ENCODE measurements at regions not wholly inside any gene's neighbourhood (a gene's known extent, or its start where the extent isn't known, plus 50 kb on each side); places are given as distances from the start of the nearest gene placed in this dataset.

DNA sequence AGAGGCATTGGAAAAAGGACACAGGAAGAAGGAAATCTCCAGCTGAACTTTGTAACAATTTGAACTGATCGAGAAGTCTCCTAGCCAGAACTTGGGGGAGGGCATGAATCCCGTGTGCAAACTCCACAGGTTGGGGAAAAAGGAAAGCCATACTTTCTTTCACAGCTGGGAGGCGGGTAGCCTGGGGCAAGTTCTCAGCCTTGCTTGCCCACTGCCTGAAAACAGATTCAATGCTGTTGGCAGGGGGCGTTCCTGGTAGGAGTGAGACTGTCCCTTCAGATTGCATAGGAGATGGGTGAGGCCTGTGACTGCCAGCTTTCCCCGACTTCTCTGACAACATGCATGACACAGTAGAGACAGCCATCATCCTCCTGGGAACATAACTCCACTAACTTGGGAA is 289.1 kb upstream of the PHF14 start:
- no peak for DNase-seq (ENCODE audit: low spot score)

DNA sequence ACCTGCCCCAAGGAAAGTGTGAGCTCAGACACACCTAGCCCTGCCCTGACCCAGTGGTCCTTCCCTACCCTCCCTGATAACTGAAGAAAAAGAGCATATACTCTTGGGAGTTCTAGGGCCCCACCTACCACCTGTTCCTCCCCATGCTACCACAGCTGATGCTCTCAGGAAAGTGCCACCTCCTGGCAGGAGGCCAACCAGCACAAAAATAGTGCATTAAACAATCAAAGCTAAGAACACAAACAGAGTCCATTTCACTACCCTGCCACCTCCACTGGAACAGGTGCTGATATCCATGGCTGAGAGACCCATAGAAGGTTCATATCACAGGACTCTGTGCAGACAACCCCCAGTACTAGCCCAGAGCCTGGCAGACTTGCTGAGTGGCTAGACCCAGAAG is 288.6 kb upstream of the PHF14 start:
- DNase-seq (ENCODE audit: low spot score): no peak

DNA sequence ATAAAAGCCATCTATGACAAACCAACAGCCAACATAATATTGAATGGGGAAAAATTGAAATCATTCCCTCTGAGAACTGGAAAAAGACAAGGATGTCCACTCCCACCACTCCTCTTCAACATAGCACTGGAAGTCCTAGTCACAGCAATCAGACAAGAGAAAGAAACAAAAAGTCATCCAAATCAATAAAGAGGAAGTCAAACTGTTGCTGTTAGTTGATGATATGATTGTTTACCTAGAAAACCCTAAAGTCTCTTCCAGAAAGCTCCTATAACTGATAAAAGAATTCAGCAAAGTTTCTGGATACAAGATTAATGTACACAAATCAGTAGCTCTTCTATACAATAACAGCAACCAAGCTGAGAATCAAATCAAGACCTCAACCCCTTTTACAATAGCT is 285.1 kb upstream of the PHF14 start:
- DNase-seq (ENCODE audit: low spot score): no peak

DNA sequence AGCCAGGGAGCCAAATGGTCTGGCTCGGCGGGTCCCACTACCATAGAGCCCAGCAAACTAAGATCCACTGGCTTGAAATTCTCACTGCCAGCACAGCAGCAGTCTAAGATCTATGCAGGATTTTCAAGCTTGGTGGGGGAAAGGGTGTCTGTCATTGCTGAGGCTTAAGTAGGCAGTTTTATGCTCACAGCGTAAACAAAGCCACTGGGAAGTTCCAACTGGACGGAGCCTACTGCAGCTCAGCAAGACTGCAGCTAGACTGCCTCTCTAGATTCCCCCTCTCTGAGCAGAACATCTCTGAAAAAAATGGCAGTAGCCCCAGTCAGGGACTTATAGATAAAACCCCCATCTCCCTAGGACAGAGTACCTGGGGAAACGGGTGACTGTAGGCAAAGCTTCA is 277.6 kb upstream of the PHF14 start:
- no peak for DNase-seq (ENCODE audit: low spot score)

DNA sequence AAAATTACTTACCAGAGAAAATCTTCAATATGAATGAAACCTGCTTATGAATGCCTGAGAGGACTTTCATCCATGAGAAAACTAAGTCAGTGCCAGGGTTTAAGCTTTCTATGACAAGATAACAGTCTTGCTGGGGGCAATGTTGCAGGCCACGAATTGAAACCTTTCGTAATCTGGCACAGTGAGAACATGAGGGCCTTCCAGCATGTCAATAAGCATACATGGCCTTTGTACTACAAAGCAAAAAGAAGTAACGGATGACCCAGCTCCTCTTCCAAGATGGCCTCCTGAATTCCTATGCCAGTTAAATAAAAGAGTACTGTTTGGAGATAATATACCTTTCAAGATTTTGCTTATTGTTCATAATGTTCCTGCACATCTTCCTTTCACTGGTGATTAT is 270.6 kb upstream of the PHF14 start:
- DNase-seq (ENCODE audit: low spot score): no peak

DNA sequence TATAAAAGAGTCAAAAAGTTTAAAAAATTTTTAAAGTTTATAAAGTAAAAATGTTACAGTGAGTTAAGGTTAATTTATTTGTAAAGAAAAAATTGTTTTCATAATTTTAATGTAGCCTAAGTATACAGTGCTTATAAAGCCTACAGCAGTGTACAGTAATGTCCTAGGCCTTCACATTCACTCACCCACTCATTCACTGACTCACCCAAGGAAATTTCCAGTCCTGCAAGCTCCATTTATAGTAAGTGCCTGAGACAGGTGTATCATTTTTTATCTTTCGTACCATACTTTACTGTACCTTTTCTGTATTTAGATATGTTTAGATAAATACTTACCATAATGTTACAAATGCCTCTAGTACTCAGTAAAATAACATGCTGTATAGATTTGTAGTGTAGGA is 269.7 kb upstream of the PHF14 start:
- no peak for DNase-seq (ENCODE audit: low spot score)

DNA sequence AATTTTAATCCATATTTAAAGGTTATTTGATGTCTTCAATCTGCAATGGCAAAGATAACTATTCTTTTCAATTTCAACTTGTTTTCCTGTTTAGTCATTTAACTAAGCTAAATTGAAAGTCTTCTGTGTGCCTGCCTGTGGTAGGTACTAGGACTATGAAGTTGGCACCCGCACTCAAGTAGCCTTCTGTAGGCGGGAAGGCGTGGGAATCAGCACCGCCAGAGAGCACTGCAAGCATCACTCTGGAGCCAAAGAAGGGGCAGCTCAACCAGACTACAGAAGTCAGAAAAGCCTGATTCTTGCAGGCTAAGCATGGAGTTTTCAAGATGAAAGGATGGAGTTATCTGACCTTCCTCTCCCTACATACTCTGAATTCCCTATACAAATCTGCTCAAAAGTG is 269.0 kb upstream of the PHF14 start:
- DNase-seq (ENCODE audit: low spot score): no peak

DNA sequence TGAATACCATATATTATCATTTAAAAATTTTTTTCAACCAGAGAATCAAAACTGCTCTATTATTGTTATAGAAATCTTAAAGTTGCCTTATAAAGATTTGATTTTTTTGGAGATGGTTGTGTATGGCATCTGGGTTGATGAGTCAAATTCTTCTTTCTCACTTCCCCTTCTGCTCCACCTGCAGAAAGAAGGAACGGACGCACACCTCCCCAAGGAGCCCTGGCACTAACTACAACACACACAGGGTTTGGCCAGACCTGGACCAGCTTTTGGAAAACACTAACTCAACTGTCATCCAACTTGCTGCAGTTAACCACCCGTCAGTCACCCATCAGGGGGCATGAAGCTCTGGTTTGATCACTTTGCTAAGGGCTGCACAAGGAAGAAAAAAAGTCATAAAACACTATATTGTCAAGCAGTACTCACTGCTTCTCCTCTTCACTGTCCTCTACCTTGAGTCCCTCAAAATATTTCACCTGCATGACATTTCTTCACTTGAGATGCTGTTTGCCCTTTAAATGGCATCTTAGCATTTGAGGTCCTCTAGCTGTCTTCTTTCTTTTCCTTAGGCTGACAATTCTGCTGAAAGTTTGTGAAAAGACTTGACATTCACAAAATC is 266.7 kb upstream of the PHF14 start:
- DNase-seq (ENCODE audit: low spot score): no peak

DNA sequence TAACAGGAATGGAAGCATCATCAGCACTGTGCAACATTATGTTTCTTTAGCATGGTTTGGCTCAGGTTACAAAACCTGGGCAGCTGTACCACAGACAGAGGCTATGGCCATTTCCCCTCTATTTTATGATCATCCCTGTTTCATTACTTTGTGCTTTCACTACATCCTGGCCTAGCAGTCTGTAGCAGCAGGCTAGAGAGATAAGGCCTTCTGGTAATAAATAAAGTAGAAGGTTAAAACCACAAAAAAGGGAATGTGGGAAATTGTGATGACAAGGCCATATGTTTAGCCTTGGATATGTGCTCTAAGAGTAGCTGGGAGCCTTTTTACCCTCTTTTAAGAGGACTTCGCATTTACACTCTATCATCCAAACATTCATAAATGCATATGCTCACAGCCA is 266.2 kb upstream of the PHF14 start:
- DNase-seq (ENCODE audit: low spot score): no peak

DNA sequence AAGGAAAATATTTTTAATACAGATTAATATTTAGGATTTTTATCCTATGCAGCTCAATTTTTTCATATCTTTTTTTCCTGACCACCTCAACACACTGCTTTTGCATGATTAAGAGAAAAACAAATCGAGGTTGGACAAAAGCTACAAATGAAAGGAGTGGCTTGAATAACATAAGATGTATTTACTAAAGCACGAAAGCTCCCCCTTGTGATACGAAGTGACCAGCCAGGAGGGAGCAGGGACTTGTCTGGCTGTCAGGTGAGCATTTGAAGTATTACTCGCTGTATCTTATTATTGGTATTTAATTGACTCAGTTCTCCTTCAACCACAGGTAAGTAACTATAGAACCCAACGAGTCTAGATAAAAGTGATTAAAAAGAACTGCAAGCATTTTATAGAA is 265.2 kb upstream of the PHF14 start:
- DNase-seq (ENCODE audit: low spot score): no peak

DNA sequence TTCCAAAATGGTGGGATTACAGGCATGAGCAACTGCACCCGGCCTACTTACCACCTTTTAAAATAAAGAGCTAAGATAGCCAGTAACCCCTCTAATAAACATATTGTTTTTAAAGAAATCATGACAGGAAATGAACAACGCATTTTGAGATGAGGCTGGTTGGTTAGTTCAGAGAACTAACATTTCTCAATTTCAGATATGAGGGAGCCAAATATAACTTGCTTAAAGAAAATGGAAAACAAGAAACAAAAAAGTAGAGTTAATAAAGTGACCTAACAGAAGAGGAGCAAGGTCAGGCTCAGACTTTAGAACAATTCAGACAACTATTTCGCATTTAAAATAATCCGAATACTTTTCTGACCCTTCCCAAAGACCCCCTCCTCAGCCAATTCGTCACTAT is 254.9 kb upstream of the PHF14 start:
- no peak for DNase-seq (ENCODE audit: low spot score)

DNA sequence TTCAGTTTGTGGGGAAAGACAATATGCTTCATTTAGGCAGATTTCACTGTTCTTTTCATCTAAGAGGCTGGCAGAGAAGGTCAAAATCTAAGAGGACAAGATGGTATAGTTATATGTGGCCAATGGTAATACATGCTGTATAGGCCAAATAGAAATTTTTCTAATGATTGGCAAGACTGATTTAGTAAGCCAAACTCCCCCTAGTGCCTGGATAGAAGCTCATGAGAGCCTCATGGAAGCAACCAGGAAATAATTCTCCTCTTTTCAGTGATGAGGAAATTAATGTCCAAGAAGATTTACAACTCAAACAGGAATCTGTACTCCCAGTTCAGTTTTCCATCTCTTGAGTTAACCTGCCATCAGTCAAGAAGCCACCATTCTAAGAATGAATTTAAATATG is 253.6 kb upstream of the PHF14 start:
- DNase-seq (ENCODE audit: low spot score): no peak

DNA sequence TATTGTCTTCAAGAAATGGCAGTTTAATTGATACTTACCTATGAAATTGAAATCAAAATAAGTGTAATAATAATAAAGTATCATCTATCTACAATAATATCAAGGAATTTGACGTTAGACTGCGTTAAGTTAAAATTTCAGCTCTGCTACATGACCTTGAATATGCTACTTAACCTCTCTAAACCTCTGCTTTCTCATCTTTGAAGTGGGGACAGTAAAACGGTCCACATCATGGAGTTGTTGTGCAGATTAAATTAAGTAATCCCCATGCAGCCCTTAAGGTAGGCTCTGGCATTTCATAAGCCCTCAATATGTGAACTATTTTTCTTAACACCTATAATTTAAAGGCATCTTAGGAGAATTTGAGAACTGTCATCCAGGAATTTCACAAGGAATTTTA is 252.4 kb upstream of the PHF14 start:
- no peak for DNase-seq (ENCODE audit: low spot score)

DNA sequence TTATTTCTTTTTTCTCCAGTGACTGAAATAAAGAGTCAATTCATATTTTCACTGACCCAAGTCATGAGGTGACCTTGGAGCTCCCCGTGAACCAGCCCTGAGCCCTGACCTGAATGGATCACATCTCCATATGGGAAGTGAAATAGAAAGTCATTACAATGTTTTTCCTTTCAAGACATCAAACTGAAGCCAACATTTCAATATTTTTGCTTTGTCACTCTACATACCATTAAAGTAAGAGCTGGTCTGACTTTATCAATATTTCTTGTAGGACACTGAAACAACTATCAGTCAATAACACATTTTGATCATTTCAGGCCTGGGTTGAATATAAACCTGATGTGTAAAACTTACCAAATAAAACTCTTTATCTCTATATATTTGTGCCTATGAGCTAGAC is 249.8 kb upstream of the PHF14 start:
- no peak for DNase-seq (ENCODE audit: low spot score)

DNA sequence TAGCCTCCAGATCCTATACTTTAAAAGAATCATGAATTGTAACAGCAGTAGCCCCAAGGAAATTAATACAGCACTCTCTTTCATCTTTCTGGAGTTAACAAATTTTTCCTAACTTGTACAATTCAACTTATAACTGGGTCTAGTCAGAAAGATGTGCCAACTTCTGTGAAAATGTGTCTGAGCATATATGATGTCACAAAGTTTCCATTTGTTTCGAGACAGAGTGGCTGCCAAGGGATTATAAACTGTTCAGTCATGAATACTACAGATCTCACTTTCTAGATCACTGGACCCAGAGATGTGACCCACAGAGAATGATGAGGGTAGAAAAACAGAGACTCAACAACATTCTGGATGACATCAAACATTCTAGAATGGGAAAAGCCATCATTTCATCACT is 249.2 kb upstream of the PHF14 start:
- no peak for DNase-seq (ENCODE audit: low spot score)

DNA sequence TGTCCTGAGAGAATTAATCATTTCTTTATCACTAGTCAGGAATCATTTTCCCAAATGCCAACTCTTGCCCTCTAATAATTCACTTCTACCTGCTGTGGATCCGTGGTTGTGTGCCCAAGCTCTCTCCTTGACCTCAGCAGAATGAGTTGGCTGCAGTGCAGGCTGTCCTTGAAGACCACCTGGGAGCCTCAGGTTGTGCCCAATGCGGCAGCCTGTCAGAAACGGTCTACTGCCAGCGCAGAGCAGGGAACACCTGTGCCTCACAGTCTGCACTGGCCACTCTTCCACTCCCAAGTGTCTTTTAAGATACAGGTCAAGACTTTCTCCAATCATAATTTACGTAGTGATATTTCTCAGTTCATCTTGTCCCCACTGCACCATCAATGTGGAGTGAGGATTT is 246.0 kb upstream of the PHF14 start:
- DNase-seq (ENCODE audit: low spot score): no peak

DNA sequence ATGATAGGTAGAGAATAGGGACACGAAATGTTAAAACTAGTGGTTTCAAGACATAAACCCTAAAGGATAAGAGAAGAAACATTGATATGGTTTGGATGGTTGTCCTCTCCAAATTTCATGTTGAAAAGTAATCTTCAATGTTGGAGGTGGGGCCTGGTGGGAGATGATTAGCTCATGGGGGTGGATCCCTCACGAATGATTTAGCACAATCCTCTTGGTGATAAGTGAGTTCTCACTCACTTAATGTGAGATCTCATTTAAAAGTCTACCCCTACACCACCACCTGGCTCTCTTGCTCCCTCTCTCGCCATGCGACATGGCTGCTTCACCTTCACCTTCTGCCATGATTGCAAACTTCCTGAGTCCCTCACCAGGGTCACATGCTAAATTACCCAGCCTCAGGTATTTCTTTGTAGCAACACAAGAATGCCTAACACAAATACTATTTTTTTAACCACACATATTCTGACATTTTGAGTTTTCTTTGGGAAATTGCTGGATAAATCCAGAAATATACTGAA is 242.4 kb upstream of the PHF14 start:
- DNase-seq (ENCODE audit: low spot score): no peak

DNA sequence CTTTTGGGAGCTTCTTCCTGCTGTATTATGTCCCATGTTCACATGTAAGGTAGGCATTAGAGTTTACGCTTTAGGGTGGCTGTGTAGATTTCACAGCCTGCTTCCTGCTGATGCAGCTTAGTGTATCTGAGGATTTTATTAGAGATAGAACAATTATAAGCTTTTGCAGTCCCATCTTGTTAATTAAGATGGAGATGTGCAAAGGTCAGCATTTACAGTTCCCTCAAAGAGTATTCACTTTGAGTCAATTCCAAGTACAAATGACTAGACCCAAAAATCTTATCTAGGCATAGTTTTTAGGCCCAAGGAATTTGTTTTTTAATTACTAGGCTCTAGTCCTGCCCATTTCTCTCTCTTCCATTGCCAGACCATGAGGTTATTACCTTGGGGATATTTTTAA is 239.9 kb upstream of the PHF14 start:
- no peak for DNase-seq (ENCODE audit: low spot score)

DNA sequence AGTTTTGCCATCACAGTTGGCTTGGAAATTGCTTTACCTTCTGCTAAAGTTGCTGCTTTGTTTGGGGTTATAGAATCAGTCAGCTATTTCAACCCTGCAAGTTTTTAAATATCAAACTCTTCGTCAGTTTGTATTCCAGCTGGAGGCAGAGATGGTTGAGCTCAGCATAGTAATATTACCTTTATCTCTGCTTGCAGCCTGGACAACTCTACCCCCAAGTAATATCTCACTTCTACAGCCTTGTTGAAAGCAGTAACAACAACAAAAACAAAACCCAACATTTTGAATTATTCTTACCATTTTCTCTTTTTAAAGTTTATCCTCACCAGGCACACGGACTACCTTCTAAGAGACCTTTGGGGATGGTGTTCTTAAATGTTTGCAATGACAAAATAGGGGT is 239.1 kb upstream of the PHF14 start:
- DNase-seq (ENCODE audit: low spot score): no peak

DNA sequence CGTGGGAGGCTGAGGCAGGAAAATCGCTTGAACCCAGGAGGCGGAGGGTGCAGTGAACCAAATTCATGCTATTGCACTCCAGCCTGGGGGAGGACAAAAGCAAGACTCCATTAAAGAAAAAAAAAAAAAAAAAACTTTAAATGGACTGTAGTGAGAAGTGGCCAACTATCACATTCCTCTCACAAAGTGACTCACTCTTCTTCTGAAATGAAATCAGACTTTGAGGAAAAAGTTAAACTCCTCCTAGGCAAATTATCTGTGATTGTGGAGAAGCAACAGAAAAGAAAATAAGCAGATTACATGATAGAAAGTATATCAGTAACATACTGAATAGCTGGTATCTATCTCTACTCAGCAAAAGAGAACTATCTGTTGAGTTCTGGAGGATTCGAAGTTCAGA is 234.3 kb upstream of the PHF14 start:
- no peak for DNase-seq (ENCODE audit: low spot score)

DNA sequence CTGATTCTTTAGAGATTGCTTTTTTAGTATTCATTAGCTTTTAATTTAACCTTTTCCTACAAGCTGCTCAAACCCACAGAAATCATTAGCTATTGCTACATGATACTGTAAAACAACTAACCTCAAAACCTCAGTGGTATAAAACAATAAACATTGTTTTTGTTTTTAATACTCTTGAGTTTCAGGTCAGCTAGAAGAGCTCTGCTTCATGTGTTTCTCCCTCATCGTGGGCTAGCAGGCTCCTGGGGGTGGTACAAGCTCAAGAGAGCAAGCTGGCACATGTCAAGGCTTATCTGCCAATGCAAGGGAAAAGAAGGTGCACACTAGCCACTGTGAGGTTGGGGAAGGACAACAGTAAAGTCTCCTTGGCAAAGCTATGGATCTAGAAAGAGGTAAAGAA is 232.9 kb upstream of the PHF14 start:
- no peak for DNase-seq (ENCODE audit: low spot score)

DNA sequence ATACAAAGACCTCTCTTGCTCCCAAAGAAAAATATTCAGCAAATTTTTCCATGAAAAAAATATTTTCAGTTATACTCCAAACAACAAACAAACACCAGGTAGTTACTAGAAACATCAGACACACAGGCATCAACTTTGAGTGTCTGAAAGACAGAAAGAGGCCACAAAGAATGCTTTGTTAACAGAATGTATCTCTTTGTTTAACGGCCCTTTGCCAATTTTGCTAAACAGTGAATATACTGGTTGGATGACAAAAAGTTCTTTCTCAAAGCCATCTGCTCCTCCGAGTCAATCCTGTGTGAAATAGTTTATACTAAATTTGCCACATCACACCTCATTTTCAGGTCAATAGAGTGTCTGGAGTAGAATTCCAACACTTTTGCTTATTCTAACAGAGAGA is 216.7 kb upstream of the PHF14 start:
- no peak for DNase-seq (ENCODE audit: low spot score)

DNA sequence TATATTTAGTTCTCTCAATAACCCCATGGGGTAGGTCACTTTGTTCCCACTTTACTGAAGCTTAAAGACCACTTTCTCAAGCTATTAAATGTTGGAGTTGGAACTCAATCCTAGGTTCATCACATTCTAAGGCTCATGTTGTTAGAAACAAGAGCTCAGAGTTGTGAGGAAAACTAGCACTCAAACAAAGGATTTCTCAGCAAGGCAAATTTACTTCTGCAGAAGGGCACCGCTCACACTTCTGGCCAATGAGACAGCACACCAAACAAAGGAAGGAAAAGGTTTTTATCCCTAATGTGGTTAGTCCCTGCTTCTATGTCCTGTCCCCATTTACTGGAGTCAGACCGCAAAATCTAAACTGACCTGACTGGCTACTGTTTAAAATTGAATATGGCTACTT is 214.6 kb upstream of the PHF14 start:
- no peak for DNase-seq (ENCODE audit: low spot score)

DNA sequence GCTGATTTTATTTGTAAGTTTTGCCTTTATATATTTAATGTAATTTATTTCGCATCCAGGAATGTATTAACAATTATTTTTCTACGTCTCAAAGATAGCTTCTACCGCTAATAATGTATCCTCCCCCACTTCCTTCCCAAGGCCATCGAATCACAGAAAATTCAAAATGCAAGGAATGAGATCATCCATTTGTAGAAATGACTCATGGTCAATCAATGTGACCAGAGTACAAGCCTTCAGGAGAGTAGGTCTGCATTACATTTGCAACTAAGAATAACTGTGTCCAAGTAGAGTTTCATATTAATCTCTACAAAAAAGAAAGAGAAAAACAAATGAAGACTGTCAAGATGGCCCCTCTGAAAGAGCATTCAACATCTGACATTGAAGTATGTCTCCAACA is 205.9 kb upstream of the PHF14 start:
- DNase-seq (ENCODE audit: low spot score): no peak

DNA sequence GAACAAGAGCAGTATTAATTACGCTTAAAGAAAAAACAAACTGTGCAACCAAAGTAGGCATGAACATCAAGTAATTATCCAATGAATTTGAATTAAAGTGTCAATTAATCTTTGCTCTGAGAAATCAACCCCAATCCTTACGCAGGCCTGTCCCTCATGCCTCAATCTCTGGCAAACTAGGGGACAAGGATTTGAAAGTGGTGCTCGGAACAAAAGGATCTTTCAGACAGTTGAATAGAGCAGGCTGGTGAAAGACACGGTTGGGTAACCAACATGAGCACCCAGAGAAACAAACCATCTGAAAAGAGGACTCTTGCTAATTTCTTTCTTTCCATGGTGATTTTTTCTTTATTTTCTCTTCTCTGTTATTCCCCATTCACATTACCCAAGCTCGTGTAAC is 203.5 kb upstream of the PHF14 start:
- no peak for DNase-seq (ENCODE audit: low spot score)
